ENCODE measurements at regions not wholly inside any gene's neighbourhood (a gene's known extent, or its start where the extent isn't known, plus 50 kb on each side); places are given as distances from the start of the nearest gene placed in this dataset.
"Not testable (repeated sequence)": the region's sequence is repeated elsewhere in the genome, so short reads cannot be mapped to it uniquely, and the experiment has no call there.

DNA sequence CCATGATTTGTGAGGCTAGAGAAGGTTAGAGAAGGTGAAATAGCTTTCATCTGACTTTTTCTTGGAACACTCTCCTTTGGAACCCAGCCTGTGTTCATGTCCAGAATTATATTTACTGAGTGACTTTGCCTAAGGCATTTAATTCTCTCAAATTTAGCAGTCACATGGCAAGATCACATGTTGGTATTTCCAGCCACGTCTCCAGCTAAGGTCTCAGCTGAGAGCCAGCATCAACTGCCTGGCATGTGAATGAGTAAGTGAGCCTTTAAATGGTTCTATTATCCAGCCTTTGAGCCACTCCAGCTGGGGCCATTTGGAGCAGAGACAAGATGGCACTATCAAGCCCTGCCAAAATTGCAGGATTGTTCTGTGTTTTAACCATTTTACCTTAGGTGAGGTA, 130.2 kb upstream of the SGO1 start:
- DNase-seq, result no peak

DNA sequence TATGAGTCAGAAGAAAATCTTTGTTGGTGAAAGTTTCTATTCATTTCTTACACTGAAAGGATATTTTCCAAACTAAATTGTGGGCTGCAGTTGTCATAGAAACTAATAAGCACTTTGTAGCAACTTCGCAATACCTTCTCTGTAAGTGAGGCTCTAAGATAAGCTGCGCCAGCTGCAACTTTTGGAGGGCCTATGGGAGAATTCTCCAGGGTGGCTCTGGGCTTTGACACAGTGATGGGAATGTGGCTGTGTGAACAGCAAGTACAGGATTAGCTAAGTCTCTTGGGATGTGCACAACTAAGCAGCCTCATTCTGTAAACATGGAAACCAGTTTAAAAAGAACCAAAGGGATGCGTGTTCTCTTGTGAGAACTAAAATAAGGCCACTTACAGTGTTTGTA, 124.6 kb upstream of the SGO1 start:
- DNase-seq, result no peak

DNA sequence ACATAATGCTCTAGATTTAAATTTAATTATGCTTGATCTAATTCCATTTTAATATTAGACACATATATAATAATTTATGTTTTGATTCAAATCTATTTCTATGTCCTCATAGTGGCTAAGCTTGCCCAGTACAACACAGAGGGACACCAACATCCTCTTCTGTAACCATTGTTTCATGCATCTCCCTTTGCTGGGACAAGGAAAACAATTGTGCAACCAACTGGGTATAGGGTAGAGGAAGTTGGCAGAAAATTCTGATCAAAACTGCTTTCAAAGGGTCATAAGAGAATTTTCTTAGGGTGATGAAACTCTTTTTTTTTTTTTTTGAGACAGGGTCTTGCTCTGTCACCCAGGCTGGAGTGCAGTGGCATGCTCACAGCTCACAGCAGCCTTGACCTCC, 121.4 kb upstream of the SGO1 start:
- DNase-seq, result no peak

DNA sequence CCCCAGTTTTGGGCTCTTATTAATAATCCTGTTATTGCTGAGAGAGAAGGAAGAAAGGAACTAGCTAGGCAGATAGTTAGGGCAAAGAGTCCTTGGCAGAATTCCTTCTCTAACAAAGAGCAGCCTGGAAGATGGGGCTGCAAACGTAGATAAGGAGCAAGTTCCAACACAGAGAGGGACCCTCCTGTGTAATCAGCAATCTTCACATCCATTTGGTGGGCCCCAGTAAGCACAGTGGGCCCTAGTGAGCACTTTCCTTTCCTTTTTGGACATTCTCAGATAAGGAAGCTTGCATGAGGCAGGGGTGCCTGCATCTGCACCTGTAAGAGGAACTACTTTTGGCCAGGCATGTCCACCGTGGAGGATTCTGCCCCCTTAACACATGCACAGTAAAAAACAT, 119.6 kb upstream of the SGO1 start:
- no peak for DNase-seq

DNA sequence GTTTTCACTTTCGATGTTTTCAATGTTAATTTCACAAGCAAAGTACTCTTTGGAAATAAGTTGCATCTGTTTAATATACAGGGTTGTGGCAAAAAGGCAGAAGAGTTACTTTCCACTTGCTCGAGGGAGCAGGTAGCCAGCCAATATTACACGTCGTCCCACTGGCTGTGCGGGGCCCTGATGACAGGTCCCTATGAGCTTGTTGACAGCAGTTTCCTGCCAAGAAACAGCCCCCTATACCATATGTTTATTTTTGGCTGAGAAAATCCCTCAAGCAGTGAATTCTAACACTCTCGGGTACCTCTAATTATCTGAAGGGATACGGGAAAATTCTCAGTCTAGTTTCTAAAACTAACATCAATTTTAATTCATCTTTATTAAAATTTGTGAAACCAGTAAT, 116.8 kb upstream of the SGO1 start:
- DNase-seq, result no peak

DNA sequence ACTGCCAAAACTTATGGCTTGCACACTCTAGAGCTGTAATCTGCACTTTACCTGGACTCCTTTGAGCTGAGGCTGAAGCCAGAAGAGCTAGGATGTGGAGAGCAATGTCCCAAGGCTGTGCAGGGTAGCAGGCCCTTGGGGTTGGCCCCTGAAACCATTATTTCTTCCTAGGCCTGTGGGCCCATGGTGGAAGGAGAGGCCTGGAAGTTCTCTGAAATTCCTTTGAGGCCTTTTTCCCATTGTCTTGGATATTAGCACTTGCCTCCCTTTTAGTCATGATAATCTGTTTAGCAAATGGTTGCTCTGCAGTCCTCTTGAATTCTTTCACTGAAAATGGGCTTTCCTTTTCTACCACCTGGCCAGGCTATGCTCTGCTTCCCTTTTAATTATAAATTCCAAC, 102.0 kb upstream of the SGO1 start:
- no peak for DNase-seq

DNA sequence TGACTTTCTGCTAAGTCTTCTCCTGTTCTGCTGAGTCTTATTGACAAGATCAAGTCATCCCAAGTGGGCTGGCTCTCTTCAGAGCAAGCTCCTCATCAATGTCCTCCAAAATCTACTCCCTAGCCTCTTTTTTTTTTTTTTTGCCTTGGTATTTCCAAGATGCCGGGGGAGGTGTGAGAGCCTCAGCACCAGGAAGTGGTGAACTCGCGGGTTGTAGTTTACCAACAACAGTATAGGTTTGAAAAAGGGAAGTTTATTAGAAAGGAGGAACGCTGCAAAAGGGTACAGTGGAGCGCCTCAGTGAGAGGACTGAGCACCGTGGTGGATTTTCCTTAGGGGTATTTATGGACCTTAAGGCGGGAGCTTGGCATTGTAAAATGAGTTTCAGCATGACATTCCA, 94.3 kb upstream of the SGO1 start:
- no peak for DNase-seq

DNA sequence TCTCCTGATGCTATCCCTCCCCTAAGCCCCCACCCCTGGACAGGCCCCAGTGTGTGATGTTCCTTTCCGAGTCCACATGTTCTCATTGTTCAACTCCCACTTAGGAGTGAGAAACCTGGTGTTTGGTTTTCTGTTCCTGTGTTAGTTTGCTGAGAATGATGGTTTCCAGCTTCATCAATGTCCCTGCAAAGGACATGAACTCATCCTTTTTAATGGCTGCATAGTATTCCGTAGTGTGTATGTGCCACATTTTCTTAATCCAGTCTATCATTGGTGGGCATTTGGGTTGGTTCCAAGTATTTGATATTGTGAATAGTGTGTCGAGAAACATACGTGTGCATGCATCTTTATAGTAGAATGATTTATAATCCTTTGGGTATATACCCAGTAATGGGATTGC, 80.0 kb upstream of the SGO1 start:
- not testable (repeated sequence) for DNase-seq

DNA sequence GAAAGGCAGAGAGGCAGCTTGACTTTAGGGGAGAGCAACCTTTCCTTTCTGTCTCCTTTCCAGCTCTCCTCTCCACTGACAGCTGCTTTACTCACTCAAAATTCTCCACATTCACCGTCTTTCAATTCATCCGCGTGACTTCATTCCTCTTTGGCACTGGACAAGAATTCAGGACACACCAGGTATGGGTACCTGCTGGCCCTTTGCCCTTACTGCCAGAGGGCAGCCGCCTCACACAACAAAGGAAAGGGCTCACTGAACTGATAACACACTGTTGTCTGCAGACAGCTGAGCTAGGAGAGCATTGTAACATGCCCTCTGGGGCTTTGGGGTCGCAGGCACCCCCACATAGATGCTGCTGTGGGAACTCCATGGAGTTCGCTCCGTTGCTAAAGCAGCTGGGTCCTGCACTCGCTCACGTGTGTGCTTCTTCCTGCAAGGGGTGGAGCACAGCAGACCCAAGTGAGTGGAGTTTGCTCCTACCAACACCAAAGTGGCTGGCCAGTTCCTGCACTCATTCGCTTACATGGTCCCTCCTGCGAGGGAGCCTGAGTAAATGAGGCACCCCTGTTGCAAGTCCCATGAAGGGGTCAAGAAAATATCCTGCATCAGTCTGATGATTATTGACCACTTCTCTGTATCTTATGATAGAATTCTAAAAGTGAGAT, 79.0 kb upstream of the SGO1 start:
- DNase-seq, result no peak

DNA sequence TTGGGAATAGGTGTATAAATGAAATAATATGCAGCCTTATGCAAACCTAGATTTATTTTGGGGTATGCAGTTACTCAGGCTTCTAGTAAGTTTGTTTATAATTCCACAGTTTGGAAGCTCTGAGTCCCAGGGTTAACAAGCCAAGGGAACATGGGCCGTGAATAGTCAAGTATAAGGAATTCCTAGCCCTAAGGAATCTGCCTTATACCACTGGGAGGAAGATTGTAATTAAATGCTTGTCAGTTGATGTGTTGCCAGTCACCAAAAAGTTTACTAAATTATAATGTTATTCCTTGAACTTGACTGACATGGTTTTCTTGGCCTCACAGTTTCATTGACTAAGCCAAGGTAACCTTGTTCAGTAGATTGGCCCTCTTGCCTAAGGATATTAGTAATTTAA, 72.4 kb upstream of the SGO1 start:
- no peak for DNase-seq

DNA sequence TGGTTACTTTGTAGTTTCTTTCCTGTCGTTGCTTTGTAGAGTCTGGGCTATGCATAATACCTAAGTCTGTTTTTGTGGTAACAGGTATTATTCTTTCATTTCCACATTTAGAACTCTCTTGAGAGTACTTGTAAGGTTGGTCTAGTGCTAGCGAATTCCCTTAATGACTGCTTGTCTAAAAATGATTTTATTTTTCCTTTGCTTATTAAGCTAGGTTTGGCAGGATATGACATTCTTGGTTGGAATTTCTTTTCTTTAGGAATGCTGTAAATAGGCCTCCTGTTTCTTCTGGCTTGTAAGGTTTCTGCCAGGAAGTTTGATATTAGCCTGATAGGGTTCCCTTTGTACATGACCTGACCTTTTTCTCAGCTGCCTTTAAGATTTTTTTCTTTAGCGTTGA, 70.1 kb upstream of the SGO1 start:
- DNase-seq, result no peak

DNA sequence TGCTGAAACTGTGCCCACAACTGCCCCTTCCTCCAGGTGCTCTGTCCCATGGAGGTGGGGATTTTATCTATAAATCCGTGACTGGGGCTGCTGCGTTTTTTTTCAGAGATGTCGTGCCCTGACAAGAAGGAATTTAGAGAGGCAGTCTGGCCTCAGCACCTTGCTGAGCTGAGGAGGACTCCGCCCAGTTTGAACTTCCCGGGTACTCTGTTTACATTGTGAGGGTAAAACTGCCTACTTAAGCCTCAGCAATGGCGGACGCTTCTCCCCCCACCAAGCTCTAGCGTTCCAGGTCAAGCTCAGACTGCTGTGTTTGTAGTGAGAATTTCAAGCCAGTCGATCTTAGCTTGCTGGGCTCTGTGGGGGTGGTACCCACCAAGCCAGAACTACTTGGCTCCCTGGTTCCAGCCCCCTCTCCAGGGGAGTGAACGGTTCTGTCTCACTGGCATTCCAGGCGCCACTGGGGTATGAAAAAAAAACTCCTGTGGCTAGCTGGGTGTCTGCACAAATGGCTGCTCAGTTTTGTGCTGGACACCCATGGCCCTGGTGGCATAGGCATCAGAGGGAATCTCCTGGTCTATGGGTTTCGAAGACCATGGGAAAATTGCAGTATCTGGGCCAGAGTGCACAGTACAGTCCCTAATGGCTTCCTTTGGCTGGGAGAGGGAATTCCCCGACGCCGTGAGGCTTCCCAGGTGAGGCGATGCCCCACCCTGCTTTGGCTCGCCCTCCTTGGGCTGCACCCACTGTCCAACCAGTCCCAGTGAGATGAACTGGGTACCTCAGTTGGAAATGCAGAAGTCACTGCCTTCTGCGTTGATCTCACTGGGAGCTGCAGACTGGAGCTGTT, 68.5 kb upstream of the SGO1 start:
- DNase-seq, result no peak

DNA sequence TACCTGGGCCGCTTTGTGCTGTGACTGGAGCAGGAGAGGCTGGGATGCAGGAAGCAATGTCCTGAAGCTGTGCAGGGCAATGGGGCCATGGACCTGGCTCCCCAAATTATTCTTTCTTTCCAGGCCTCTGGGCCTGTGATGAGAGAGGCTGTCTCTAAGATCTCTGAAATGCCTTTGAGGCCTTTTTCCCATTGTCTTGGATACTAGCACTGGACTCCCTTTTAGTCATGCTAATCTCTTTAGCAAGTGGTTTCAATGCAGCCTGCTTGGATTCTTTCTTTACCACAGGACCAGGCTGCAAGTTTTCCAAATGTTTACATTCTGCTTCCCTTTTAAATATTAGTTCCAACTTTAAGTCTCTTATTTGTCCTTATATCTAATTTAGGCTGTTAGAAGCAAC, 64.8 kb upstream of the SGO1 start:
- no peak for DNase-seq

DNA sequence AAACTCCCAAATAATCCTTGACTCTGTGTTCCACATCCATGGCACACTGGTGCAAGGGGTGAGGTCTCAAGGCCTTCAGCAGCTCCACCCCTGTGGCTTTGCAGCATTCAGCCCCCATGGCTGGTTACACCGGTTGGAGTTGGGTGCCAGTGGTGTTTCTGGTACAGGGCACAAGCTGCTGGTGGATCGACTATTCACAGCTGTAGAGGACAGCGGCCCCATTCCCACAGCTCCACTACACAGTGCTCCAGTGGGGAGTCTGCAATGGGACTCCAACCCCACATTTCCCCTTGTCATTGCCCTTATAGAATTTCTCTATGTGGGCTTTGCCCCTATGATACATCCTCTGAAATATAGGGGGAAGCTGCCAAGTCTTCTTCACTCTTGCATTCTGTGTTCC, 64.3 kb upstream of the SGO1 start:
- no peak for DNase-seq

DNA sequence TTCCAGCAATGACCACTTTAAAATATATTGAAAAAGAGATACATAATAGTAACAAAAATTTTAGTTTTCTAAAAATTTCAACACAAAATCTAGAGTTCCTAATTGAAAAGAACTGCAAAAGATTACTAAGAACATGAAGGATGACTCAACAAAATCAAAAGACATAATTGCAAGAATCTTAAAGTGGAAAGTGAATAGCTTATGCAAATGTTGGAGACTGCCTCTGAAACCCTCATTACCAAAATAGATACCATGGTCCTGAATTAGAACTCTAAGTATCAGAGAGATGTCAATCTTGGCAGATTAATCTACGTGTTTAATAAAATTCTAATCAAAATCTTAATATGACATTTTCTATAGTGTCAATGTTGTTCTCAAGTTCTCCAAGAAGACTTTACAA, 60.7 kb upstream of the SGO1 start:
- no peak for DNase-seq

DNA sequence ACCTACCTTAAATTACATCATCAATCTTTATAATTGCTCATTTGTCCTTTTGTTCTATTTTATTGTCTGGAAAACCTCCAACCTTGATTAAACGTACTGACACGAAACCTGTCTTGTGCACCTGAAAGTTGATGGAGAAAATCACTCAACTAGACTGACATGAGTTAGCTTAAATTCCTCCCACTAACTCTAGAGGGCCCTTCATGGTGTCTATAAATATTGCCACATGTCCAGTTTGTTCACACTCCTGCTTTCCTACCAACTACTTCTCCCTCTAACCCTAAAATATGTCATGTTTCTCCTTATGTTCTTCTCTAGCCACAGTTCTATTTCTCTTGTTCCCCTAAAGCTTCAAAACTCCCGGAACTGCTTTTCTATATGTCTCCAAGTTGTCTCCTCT, 59.8 kb upstream of the SGO1 start:
- no peak for DNase-seq

DNA sequence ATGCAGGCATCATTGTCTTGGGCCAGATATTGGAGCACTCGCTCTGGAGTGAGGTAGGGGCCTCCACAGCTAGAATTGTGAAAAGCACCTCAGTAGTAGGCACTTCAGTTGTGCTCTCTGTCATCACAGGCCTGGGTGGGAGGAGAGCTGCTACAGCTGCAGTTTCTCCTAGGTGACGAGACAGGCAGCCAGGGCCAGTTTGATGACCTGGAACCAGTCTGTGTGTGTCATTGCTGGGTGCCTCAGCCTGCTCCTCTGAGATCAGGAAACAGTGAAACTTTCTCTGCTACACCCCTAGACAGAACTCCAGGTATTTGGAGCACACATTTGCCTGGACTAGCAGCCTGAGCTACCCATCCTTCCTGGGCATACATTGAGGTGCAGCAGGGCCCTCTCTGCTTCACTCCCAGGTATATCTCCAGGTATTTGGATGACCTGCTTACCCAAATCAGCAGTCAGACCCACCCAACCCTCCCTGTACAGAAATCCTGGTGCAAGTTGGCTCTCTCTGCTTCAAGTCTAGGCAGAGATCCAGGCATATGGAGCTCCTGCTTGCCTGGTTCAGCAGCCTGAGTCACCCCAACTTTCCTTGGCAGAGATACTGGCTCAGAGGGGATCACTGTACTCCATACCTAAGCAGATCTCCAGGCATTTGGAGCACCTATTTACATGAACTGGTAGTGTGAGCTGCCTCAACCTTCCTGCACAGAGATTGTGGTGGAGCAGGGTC, 54.3 kb upstream of the SGO1 start:
- DNase-seq, result no peak

DNA sequence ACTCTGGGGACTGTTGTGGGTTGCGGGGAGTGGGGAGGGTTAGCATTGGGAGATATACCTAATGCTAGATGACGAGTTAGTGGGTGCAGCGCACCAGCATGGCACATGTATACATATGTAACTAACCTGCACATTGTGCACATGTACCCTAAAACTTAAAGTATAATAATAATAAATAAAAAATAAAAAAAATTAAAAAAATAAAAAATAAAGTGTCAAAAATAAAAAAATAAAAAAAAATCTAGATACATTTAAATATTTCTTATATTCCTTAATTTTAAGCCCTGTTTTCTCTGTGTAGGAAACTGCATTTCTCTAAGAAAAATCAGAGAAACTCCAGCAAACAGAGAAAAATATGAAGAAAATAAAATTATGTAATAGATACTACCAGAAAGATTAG, 52.2 kb upstream of the SGO1 start:
- not testable (repeated sequence) for DNase-seq

DNA sequence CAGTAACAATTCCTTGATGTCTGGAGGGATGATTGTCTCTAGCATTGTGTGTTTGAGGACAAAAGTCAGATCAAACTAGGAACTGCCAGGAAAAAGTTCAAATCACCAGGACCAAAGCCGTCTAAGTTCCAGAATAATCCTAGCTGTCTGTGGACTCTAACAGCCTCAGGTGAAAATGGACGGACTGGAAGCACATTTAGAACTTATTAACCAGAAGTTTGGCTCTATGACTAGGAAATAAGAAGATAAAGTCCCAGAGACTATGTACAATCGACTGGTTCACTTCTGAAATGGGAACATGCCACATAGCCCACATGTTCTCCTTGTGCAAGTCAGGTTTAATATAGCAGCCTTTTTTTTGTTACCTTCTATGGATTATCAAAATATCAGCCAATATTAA, 50.6 kb upstream of the SGO1 start:
- DNase-seq, result no peak
